BJ (cell line): ENCODE measurements at regions not wholly inside any gene's neighbourhood (a gene's known extent, or its start where the extent isn't known, plus 50 kb on each side); places are given as distances from the start of the nearest gene placed in this dataset.

ENCODE experiments used
- CTCF ChIA-PET: fragments of 350-600 bp; formaldehyde crosslinking; extraction: SDS; loops from one replicate; lab custom pipeline; 2021; ENCODE audit warnings: antibody characterized with exemption, inconsistent platforms; lab: Yijun Ruan, JAX
- POLR2A ChIA-PET: fragments of 300-600 bp; sonication (Branson Sonifier 250); formaldehyde crosslinking; extraction: SDS; loops from one replicate; lab custom pipeline; 2021; ENCODE audit warnings: antibody characterized with exemption; lab: Charles Lee
- DNase-seq: peaks from one replicate; pipeline ENCODE4 v3.0.0-alpha.2; 2011; ENCODE audit warnings: low read depth
- H3K27me3 ChIP-seq: 2 replicates; pipeline ENCODE4 v1.6.0; 2011; ENCODE audit warnings: low read length; ENCODE audit not compliant: control insufficient read depth, insufficient read depth
- H3K36me3 ChIP-seq: 2 replicates; pipeline ENCODE4 v1.5.1; 2011; ENCODE audit warnings: low read length; ENCODE audit not compliant: control insufficient read depth, insufficient read depth
- H3K4me3 ChIP-seq: 2 replicates; pipeline ENCODE4 v1.5.1; 2011; ENCODE audit warnings: low read depth, mild to moderate bottlenecking, control low read depth, low read length
- CTCF ChIP-seq: IDR thresholded peaks from 2 replicates; pipeline ENCODE4 v1.5.1; 2011; ENCODE audit warnings: low read depth, mild to moderate bottlenecking, control low read depth, inconsistent platforms, low read length, moderate library complexity; ENCODE audit not compliant: insufficient read depth

GRCh38 chr16:72264771-72265170 is 92.8 kb upstream of the PMFBP1 start:
- no peaks in the 10 kb centered on the region for H3K36me3 ChIP-seq
- no peaks in the 10 kb centered on the region for H3K27me3 ChIP-seq
- DNase-seq: no peak
- ChIA-PET POLR2A (no interaction called here), CTCF (no interaction called here)
- TF ChIP-seq CTCF: no peak
- H3K4me3 ChIP-seq: no peak overlapping the region

- Histone ChIP-seq H3K27me3 (no peaks in the 10 kb centered on the region), H3K36me3 (no peaks in the 10 kb centered on the region), H3K4me3 (no peak overlapping the region)
- ChIA-PET POLR2A (no interaction called here), CTCF (interaction anchor here (0.5 kb wide), 1 partner anchor 171 kb away, joined by 3 read pairs; no protein-coding TSS in a partner anchor)
- DNase-seq: no peak
- no peak for TF ChIP-seq CTCF
These were observed 90.8 kb upstream of the PMFBP1 start for GRCh38 chr16:72262711-72263110.

GRCh38 chr16:72261127-72261526 is 89.2 kb upstream of the PMFBP1 start:
- no peak for TF ChIP-seq CTCF
- H3K4me3 ChIP-seq: no peak overlapping the region
- no peaks in the 10 kb centered on the region for H3K36me3 ChIP-seq
- H3K27me3 ChIP-seq: no peaks in the 10 kb centered on the region
- ChIA-PET CTCF (interaction anchor here (0.6 to 1.4 kb wide), 3 partner anchors 10 to 206 kb away, joined by 3 read pairs; no protein-coding TSS in a partner anchor), POLR2A (no interaction called here)
- no peak for DNase-seq

- no peak overlapping the region for H3K4me3 ChIP-seq
- ChIA-PET CTCF (no interaction called here), POLR2A (no interaction called here)
- no peak for TF ChIP-seq CTCF
- H3K27me3 ChIP-seq: no peaks in the 10 kb centered on the region
- DNase-seq: peak; percentile 70
- H3K36me3 ChIP-seq: no peaks in the 10 kb centered on the region
These were observed 84.6 kb upstream of the PMFBP1 start for GRCh38 chr16:72256398-72257066.

GRCh38 chr16:72255786-72256185 is 83.8 kb upstream of the PMFBP1 start:
- ChIA-PET CTCF (no interaction called here), POLR2A (no interaction called here)
- H3K36me3 ChIP-seq: no peaks in the 10 kb centered on the region
- H3K27me3 ChIP-seq: no peaks in the 10 kb centered on the region
- no peak overlapping the region for H3K4me3 ChIP-seq
- DNase-seq: no peak
- no peak for TF ChIP-seq CTCF
